Astrocyte of the cerebellum (primary cell): ENCODE measurements at regions not wholly inside any gene's neighbourhood (a gene's known extent, or its start where the extent isn't known, plus 50 kb on each side); places are given as distances from the start of the nearest gene placed in this dataset.
"Not testable (repeated sequence)": the region's sequence is repeated elsewhere in the genome, so short reads cannot be mapped to it uniquely, and the experiment has no call there.

Source experiments
- DNase-seq: peaks from one replicate; pipeline ENCODE4 v3.0.0-alpha.2; 2011; ENCODE audit warnings: low read depth
- H3K4me3 ChIP-seq: 2 replicates; pipeline ENCODE4 v1.5.1; 2011; ENCODE audit warnings: mild to moderate bottlenecking, low read depth, low read length, moderate library complexity
- CTCF ChIP-seq: IDR thresholded peaks from 2 replicates; pipeline ENCODE4 v1.5.1; 2012; ENCODE audit warnings: low read length, low read depth, moderate library complexity, mild to moderate bottlenecking; ENCODE audit errors: missing control alignments
- in situ Hi-C: cut with HindIII; loops from 2 replicates; pipeline ENCODE4 v1.10.0; 2017; ENCODE audit warnings: low sequenced_read_pairs

DNA sequence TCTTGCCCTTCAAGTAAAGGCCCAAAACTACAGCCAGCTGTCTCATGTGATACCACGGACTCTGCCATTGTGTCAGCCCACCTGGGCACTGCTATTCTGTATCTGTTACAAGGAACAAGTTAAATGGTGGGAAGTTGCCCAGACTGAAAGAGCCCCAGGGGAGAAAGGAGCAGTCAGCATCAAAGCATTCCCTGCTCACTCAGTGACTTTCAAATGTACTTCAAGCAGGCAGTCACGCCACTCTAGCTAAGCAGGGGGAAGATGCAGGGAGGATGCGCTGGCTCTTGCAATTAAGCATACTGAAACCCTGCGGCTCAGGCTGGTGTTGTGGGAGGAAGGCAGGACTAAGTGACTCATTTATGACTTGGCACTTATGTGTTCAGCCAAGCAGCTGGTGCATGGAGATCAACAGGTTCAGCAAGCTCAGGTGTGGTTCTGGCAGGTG is 1249.6 kb downstream of the TYW1 start:
- H3K4me3 ChIP-seq: no peak overlapping the region
- TF ChIP-seq CTCF: no peak
- no peak for DNase-seq
- in situ Hi-C loops: no loop called here

- in situ Hi-C loops: no loop called here
- H3K4me3 ChIP-seq: no peak overlapping the region
- no peak for TF ChIP-seq CTCF
- no peak for DNase-seq
These were observed 1250.5 kb downstream of the TYW1 start for GRCh38 chr7:68247126-68247525.

GRCh38 chr7:68247571-68247970 is 1250.9 kb downstream of the TYW1 start:
- no peak for DNase-seq
- TF ChIP-seq CTCF: no peak
- no peak overlapping the region for H3K4me3 ChIP-seq
- in situ Hi-C loops: no loop called here

- TF ChIP-seq CTCF: no peak
- in situ Hi-C loops: no loop called here
- no peak for DNase-seq
- no peak overlapping the region for H3K4me3 ChIP-seq
These were observed 1252.3 kb downstream of the TYW1 start for GRCh38 chr7:68248973-68249372.

GRCh38 chr7:68249611-68250010 is 1253.0 kb downstream of the TYW1 start:
- no peak overlapping the region for H3K4me3 ChIP-seq
- DNase-seq: no peak
- in situ Hi-C loops: no loop called here
- TF ChIP-seq CTCF: no peak

- in situ Hi-C loops: no loop called here
- H3K4me3 ChIP-seq: no peak overlapping the region
- DNase-seq: no peak
- no peak for TF ChIP-seq CTCF
These were observed 1253.5 kb downstream of the TYW1 start for GRCh38 chr7:68250143-68250542.

DNA sequence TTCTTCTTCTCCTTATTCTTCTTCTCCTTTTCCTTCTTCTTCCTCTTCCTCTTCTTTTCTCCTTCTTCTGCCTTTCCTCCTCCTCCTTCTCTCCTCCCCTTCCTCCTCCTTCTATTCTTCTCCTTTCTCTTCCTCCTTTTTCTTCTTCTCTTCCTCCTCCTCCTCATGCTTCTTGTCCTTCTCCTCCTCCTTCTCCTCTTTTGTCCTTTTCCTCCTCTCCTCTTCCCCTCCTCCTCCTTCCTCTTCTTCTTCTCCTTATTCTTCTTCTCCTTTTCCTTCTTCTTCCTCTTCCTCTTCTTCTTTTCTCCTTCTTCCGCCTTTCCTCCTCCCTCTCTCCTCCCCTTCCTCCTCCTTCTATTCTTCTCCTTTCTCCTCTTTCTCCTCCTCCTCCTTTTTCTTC is 1258.2 kb downstream of the TYW1 start:
- in situ Hi-C loops, H3K4me3 ChIP-seq, DNase-seq: not testable (repeated sequence)
